GM19455 (cell line): ENCODE measurements at regions not wholly inside any gene's neighbourhood (a gene's known extent, or its start where the extent isn't known, plus 50 kb on each side); places are given as distances from the start of the nearest gene placed in this dataset.

Source experiments
- ATAC-seq: cut with Tn5 transposase; IDR thresholded peaks from one replicate; pipeline ENCODE4 v1.9.1; 2021; ENCODE audit not compliant: unreplicated experiment

DNA sequence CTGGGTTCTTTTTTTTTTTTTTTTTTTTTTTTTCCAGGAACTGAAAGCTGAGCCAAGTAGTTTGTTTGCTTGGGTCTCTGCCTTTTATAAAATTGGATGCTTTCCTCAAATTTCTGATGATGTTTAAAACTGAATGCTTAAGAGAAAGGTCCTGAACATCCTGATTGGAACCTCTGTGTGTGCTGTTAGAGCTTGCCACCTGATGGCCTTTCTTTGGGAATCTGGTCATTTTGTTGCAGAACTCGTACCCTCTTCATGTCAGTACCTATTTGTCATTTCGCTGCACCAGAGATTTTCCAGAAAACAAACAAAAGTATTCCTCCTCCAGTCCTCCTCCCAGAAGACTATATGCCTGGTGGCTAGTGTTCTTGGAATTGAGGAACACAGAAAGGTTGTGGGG lies 81.2 kb upstream of the KLF12 start:
- no peak for ATAC-seq

- ATAC-seq, result no peak
Measured at GRCh38 chr13:74214321-74214720, 80.1 kb upstream of the KLF12 start.

- no peak for ATAC-seq
Measured at GRCh38 chr13:74210693-74211393, 76.6 kb upstream of the KLF12 start.

- ATAC-seq, result no peak
Measured at GRCh38 chr13:74206855-74207254, 72.7 kb upstream of the KLF12 start.

DNA sequence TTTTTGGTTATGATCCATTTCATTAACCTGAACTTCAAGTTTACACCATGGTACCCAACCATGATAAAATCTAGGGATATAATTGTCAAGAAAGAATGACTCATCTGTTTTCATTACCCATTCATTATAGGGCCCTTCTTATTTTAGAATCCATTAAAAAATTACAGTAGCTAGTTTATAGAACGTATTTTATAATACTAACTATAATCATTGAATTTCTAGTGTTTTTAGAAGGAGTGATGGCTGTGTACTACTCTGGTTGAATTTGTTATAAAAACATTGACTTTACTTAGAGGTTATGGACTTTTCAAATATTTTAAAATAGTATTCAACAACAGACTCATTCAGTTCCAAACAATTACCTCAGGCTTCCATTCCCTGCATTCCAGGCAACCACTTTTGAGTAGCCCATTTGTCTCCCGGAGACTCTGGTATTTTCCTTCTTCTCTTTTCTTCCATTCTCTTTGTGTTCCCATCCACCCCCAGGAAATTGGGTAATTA lies 71.9 kb upstream of the KLF12 start:
- no peak for ATAC-seq

DNA sequence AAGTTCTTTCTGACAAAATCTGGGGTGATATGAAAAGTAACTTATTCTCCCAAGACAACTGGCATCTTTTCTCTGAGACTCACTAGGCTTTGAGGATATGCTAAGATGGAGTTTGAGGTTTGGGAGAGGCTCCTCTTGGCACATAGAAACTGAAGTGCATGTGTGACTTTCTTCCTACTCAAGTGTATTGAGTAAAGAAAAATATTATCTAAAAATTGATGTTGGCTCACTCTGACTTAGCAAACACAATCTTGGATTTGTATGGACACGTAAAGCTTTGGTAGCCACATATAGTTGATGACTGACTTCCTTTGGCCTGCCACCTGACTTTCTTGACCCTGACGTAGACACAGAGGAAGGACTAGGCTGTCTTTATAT lies 71.1 kb upstream of the KLF12 start:
- ATAC-seq, result no peak

DNA sequence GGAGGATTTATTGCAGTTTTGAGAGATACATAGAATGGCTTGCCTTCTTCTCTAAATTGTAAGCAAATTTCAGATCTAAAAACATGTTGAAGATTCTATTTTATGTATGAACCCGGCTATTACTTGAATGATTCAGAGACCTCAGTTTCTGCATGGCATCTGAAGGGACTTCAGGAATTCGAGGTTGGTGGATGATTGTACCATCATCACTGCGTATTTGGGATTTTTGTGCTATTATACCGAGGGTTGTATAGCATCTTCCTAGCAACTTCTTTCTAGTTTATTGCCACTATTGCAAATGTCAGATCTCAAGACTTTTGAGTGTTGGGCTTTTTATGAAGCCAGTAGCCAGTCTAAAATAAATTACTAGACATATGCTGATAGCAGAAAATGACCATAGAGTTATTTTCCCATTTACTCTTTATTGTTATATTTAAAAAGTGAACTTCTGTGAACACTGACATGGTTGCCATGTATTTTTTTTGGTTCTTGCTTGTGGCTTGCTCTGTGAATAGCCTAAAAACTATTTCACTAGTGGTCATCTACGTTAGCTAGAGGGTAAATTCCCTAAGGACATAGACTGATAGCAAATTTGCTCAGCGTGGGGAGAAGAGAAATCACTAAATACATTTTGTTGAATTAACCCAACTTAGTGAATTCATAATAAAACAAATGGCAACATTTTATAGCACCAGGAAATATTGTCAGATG lies 70.6 kb upstream of the KLF12 start:
- no peak for ATAC-seq

- ATAC-seq, result no peak
Measured at GRCh38 chr13:74203576-74203975, 69.4 kb upstream of the KLF12 start.

DNA sequence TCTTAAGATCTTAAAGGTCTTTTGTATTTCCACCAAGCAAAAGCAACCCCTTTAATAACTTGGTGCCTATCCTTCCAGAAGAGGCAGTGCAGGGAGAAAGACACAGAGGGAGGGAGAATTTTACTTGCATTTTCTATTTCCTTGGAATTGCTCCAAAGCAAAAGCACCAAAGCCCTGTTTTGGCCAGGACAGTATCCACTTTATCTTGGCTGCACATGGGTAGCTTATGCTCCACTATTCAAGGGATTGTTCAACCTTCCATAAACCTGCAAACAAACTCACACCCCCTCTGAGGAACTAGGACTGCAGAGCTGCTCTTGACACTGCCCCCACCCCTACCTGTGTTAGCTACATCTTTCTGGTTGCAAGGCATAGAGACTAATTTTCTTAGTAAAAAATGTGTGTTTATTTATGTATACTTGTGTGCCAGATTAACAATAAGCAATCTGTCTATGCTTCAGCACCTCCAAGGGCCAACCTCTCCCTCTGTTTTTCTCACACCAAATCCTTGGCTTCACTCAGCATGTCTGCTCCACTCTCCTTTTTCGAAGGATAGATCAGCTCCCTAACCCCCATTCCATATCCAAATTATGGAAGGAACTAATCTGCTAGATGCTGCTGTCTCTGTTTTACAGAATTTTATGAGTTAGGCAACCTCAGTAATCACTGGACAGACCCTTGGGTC lies 68.1 kb upstream of the KLF12 start:
- ATAC-seq, result no peak

DNA sequence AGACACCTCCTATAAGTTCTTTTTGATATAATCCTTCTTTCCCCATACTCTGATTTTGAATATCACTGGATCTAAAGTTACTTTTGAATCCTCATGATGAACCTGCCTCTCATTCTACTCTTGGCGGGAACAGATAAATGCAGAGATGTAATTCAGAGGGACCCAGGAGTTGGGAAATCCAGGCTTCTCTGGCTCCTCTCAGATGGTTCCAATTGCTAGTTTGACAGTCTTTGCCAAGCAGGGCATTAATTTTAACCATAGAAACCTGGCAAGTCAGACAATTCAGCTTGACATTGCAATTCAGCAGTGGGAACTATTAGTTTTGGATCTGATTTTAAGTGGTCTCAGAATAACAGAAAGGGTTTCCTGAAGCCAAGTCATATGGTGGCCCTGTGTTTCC lies 67.3 kb upstream of the KLF12 start:
- ATAC-seq, result no peak

DNA sequence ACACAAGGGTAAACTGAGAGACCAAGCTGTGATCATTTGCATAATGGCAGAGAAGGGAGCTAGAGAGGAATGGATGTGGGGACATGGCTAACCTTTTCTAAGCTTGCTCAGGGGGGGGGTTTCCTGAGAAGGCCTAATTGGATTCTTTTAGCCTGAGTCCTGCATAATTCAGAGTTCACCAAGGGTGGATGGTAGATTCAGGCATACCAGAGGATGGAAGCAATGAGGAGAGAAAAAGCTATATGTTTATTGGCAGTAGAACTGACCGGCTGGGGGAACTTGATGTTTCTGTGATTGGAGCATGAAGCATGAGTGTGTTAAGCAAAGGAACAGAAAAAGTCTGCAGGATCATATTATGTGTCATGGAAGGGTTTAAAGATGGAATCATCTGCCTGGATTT lies 65.9 kb upstream of the KLF12 start:
- no peak for ATAC-seq

DNA sequence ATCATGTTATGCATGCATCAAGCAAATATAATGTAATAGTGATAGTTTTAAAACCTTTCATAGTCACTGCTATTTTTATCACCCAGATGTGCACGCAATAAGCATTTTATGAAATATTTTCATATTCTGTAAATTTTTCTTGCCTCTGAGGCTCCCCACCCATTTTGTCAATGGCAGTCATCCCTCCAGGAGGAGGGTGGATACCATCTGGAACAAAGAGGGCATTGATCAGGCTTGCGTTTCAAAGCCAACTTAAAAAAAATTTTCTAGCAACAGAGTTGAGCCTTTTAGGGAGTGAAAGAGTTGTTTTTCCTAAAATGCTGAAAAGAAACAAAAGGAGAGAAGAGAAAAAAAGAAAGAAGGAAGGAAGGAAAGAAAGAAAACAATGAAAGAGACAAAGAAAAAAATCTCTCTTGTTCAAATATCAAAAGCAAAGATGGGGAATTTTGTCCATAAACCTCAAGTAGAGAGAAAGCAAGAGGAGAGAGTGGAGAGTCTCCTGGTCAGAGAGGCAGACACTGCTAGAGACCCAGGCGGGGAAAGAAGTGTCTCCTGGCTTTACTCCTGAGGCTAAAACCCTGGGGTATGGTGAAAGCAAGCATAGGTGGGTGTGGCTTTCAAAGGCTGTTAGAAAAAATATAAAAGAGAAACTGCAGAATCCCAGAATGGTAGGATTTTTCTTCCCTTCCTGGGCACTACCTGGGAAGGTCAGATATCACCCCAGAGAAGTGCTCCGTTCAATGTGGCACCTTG lies 63.6 kb upstream of the KLF12 start:
- no peak for ATAC-seq

DNA sequence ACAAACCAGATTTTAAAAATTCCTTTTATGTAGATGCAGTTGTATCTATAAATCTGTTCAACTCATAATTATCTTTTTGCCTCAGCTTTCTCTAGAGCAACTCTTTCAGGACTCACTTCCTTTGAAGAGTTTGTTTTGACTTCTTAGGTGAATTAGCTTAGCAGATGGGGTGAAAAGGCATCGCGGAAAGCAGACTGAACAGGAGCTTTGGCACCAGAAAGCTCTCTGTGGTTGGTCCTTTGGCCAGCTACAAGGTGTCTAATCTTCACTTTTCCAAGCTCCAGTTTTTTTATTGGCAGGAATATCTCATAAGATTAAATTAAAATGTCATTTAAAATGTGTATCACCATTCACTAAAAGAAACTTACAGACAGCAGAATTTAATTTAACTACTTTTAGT lies 60.6 kb upstream of the KLF12 start:
- no peak for ATAC-seq

GRCh38 chr13:74193391-74193790 lies 59.2 kb upstream of the KLF12 start:
- ATAC-seq, result no peak

- ATAC-seq, result no peak
Measured at GRCh38 chr13:74191410-74191809, 57.2 kb upstream of the KLF12 start.

DNA sequence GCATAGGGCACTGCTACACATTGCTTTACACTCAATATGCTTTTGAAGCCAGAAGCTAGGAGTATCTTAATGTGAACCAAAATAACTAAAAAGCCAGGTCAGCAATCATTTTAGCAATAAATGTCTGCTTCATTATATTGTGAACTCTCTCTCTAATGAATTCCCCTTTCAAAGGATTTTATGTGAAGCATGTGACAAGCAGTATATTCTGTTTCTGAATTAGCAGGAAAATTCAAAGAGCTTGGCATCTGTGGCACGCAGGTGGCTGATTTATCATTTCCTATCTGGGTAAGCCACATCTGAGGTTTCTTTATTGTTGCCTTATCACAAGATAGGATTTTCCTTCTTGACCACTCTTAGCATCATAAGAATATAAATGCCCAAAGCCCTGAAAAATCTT lies 56.8 kb upstream of the KLF12 start:
- no peak for ATAC-seq

GRCh38 chr13:74187564-74187963 lies 53.4 kb upstream of the KLF12 start:
- no peak for ATAC-seq

- ATAC-seq, result no peak
Measured at GRCh38 chr13:74184283-74184682, 50.1 kb upstream of the KLF12 start.
